Globus pallidus (tissue), 1 donor: ENCODE measurements at regions not wholly inside any gene's neighbourhood (a gene's known extent, or its start where the extent isn't known, plus 50 kb on each side); places are given as distances from the start of the nearest gene placed in this dataset.
"Not testable (repeated sequence)": the region's sequence is repeated elsewhere in the genome, so short reads cannot be mapped to it uniquely, and the experiment has no call there.

ENCODE experiments used
- DNase-seq: peaks from one replicate; pipeline ENCODE4 v3.0.0-alpha.2; 2015; ENCODE audit warnings: low spot score

- no peak for DNase-seq
These were observed 568.1 kb upstream of the LINC00305 start for GRCh38 chr18:64717026-64717425.

- DNase-seq = no peak
These were observed 565.2 kb upstream of the LINC00305 start for GRCh38 chr18:64714086-64714485.

- peak; percentile 16 for DNase-seq
These were observed 564.4 kb upstream of the LINC00305 start for GRCh38 chr18:64713284-64713683.

GRCh38 chr18:64712035-64712434 lies 563.1 kb upstream of the LINC00305 start:
- no peak for DNase-seq

GRCh38 chr18:64710105-64710861 lies 561.4 kb upstream of the LINC00305 start:
- DNase-seq = no peak

GRCh38 chr18:64707052-64707451 lies 558.2 kb upstream of the LINC00305 start:
- DNase-seq = no peak

- DNase-seq = no peak
These were observed 550.2 kb upstream of the LINC00305 start for GRCh38 chr18:64699081-64699480.

- DNase-seq = no peak
These were observed 547.1 kb upstream of the LINC00305 start for GRCh38 chr18:64695851-64696553.

- DNase-seq = no peak
These were observed 544.9 kb upstream of the LINC00305 start for GRCh38 chr18:64693766-64694165.

GRCh38 chr18:64692826-64693225 lies 543.9 kb upstream of the LINC00305 start:
- DNase-seq = no peak

- no peak for DNase-seq
These were observed 530.2 kb upstream of the LINC00305 start for GRCh38 chr18:64679121-64679520.

- no peak for DNase-seq
These were observed 529.2 kb upstream of the LINC00305 start for GRCh38 chr18:64678048-64678447.

GRCh38 chr18:64674694-64675093 lies 525.8 kb upstream of the LINC00305 start:
- no peak for DNase-seq

GRCh38 chr18:64671293-64671692 lies 522.4 kb upstream of the LINC00305 start:
- DNase-seq = not testable (repeated sequence)

GRCh38 chr18:64668461-64668962 lies 519.6 kb upstream of the LINC00305 start:
- DNase-seq = no peak

GRCh38 chr18:64663086-64663485 lies 514.2 kb upstream of the LINC00305 start:
- no peak for DNase-seq

GRCh38 chr18:64659196-64659595 lies 510.3 kb upstream of the LINC00305 start:
- no peak for DNase-seq

- no peak for DNase-seq
These were observed 504.2 kb upstream of the LINC00305 start for GRCh38 chr18:64653068-64653467.

GRCh38 chr18:64650068-64650467 lies 501.2 kb upstream of the LINC00305 start:
- no peak for DNase-seq

GRCh38 chr18:64645753-64646152 lies 496.9 kb upstream of the LINC00305 start:
- no peak for DNase-seq

GRCh38 chr18:64639536-64639935 lies 490.6 kb upstream of the LINC00305 start:
- DNase-seq = no peak

- no peak for DNase-seq
These were observed 472.2 kb upstream of the LINC00305 start for GRCh38 chr18:64620971-64621560.

GRCh38 chr18:64618390-64618789 lies 469.5 kb upstream of the LINC00305 start:
- no peak for DNase-seq
